ENCODE measurements at regions not wholly inside any gene's neighbourhood (a gene's known extent, or its start where the extent isn't known, plus 50 kb on each side); places are given as distances from the start of the nearest gene placed in this dataset.

- Histone ChIP-seq H3K4me1 (ENCODE audit: control insufficient read depth in 3 of 3, insufficient read depth in 3 of 3, low read length in 3 of 3) (no peaks in the 10 kb centered on the region), H3K4me3 (ENCODE audit: low read length in 3 of 3) (no peak overlapping the region), H3K9ac (ENCODE audit: low read depth in 1 of 3, low read length in 3 of 3) (no peak overlapping the region), H3K27ac (ENCODE audit: low read depth, low read length) (no peak overlapping the region), H3K27me3 (ENCODE audit: control insufficient read depth in 3 of 3, insufficient read depth in 3 of 3, low read length in 3 of 3) (no peaks in the 10 kb centered on the region), H3K9me3 (ENCODE audit: control insufficient read depth in 3 of 3, low read length in 3 of 3) (no peaks in the 10 kb centered on the region), H3K36me3 (ENCODE audit: control insufficient read depth in 3 of 3, insufficient read depth in 3 of 3, low read length in 3 of 3) (no peaks in the 10 kb centered on the region)
Observed at GRCh38 chr7:110573862-110574528, 516.9 kb upstream of the LRRN3 start.

- no peaks in the 10 kb centered on the region for H3K36me3 ChIP-seq (ENCODE audit: control insufficient read depth in 3 of 3, insufficient read depth in 3 of 3, low read length in 3 of 3)
- no peak overlapping the region for H3K4me3 ChIP-seq (ENCODE audit: low read length in 3 of 3)
- no peaks in the 10 kb centered on the region for H3K9me3 ChIP-seq (ENCODE audit: control insufficient read depth in 3 of 3, low read length in 3 of 3)
- no peaks in the 10 kb centered on the region for H3K4me1 ChIP-seq (ENCODE audit: control insufficient read depth in 3 of 3, insufficient read depth in 3 of 3, low read length in 3 of 3)
- H3K9ac ChIP-seq (ENCODE audit: low read depth in 1 of 3, low read length in 3 of 3) = no peak overlapping the region
- no peak overlapping the region for H3K27ac ChIP-seq (ENCODE audit: low read depth, low read length)
- H3K27me3 ChIP-seq (ENCODE audit: control insufficient read depth in 3 of 3, insufficient read depth in 3 of 3, low read length in 3 of 3) = no peaks in the 10 kb centered on the region
Observed at GRCh38 chr7:110587294-110587693, 503.6 kb upstream of the LRRN3 start.

- H3K9ac ChIP-seq (ENCODE audit: low read depth in 1 of 3, low read length in 3 of 3) = no peak overlapping the region
- no peak overlapping the region for H3K27ac ChIP-seq (ENCODE audit: low read depth, low read length)
- H3K9me3 ChIP-seq (ENCODE audit: control insufficient read depth in 3 of 3, low read length in 3 of 3) = no peaks in the 10 kb centered on the region
- no peak overlapping the region for H3K4me3 ChIP-seq (ENCODE audit: low read length in 3 of 3)
- H3K36me3 ChIP-seq (ENCODE audit: control insufficient read depth in 3 of 3, insufficient read depth in 3 of 3, low read length in 3 of 3) = no peaks in the 10 kb centered on the region
- H3K27me3 ChIP-seq (ENCODE audit: control insufficient read depth in 3 of 3, insufficient read depth in 3 of 3, low read length in 3 of 3) = no peaks in the 10 kb centered on the region
- H3K4me1 ChIP-seq (ENCODE audit: control insufficient read depth in 3 of 3, insufficient read depth in 3 of 3, low read length in 3 of 3) = no peaks in the 10 kb centered on the region
Observed at GRCh38 chr7:110590415-110590814, 500.5 kb upstream of the LRRN3 start.

- Histone ChIP-seq H3K4me1 (ENCODE audit: control insufficient read depth in 3 of 3, insufficient read depth in 3 of 3, low read length in 3 of 3) (no peaks in the 10 kb centered on the region), H3K27me3 (ENCODE audit: control insufficient read depth in 3 of 3, insufficient read depth in 3 of 3, low read length in 3 of 3) (no peaks in the 10 kb centered on the region), H3K9me3 (ENCODE audit: control insufficient read depth in 3 of 3, low read length in 3 of 3) (no peaks in the 10 kb centered on the region), H3K4me3 (ENCODE audit: low read length in 3 of 3) (no peak overlapping the region), H3K36me3 (ENCODE audit: control insufficient read depth in 3 of 3, insufficient read depth in 3 of 3, low read length in 3 of 3) (no peaks in the 10 kb centered on the region), H3K9ac (ENCODE audit: low read depth in 1 of 3, low read length in 3 of 3) (no peak overlapping the region), H3K27ac (ENCODE audit: low read depth, low read length) (no peak overlapping the region)
Observed at GRCh38 chr7:110591341-110591740, 499.6 kb upstream of the LRRN3 start.

- no peak overlapping the region for H3K4me3 ChIP-seq (ENCODE audit: low read length in 3 of 3)
- H3K27me3 ChIP-seq (ENCODE audit: control insufficient read depth in 3 of 3, insufficient read depth in 3 of 3, low read length in 3 of 3) = no peaks in the 10 kb centered on the region
- no peaks in the 10 kb centered on the region for H3K4me1 ChIP-seq (ENCODE audit: control insufficient read depth in 3 of 3, insufficient read depth in 3 of 3, low read length in 3 of 3)
- H3K36me3 ChIP-seq (ENCODE audit: control insufficient read depth in 3 of 3, insufficient read depth in 3 of 3, low read length in 3 of 3) = no peaks in the 10 kb centered on the region
- no peaks in the 10 kb centered on the region for H3K9me3 ChIP-seq (ENCODE audit: control insufficient read depth in 3 of 3, low read length in 3 of 3)
- H3K9ac ChIP-seq (ENCODE audit: low read depth in 1 of 3, low read length in 3 of 3) = no peak overlapping the region
- H3K27ac ChIP-seq (ENCODE audit: low read depth, low read length) = no peak overlapping the region
Observed at GRCh38 chr7:110592557-110592956, 498.4 kb upstream of the LRRN3 start.

- Histone ChIP-seq H3K36me3 (ENCODE audit: control insufficient read depth in 3 of 3, insufficient read depth in 3 of 3, low read length in 3 of 3) (no peaks in the 10 kb centered on the region), H3K4me1 (ENCODE audit: control insufficient read depth in 3 of 3, insufficient read depth in 3 of 3, low read length in 3 of 3) (no peaks in the 10 kb centered on the region), H3K9me3 (ENCODE audit: control insufficient read depth in 3 of 3, low read length in 3 of 3) (no peaks in the 10 kb centered on the region), H3K9ac (ENCODE audit: low read depth in 1 of 3, low read length in 3 of 3) (no peak overlapping the region), H3K27me3 (ENCODE audit: control insufficient read depth in 3 of 3, insufficient read depth in 3 of 3, low read length in 3 of 3) (no peaks in the 10 kb centered on the region), H3K4me3 (ENCODE audit: low read length in 3 of 3) (no peak overlapping the region), H3K27ac (ENCODE audit: low read depth, low read length) (no peak overlapping the region)
Observed at GRCh38 chr7:110593355-110593754, 497.6 kb upstream of the LRRN3 start.

GRCh38 chr7:110595694-110596093, 495.2 kb upstream of the LRRN3 start:
- H3K9me3 ChIP-seq (ENCODE audit: control insufficient read depth in 3 of 3, low read length in 3 of 3) = no peaks in the 10 kb centered on the region
- no peak overlapping the region for H3K27ac ChIP-seq (ENCODE audit: low read depth, low read length)
- no peak overlapping the region for H3K9ac ChIP-seq (ENCODE audit: low read depth in 1 of 3, low read length in 3 of 3)
- no peak overlapping the region for H3K4me3 ChIP-seq (ENCODE audit: low read length in 3 of 3)
- no peaks in the 10 kb centered on the region for H3K4me1 ChIP-seq (ENCODE audit: control insufficient read depth in 3 of 3, insufficient read depth in 3 of 3, low read length in 3 of 3)
- no peaks in the 10 kb centered on the region for H3K27me3 ChIP-seq (ENCODE audit: control insufficient read depth in 3 of 3, insufficient read depth in 3 of 3, low read length in 3 of 3)
- H3K36me3 ChIP-seq (ENCODE audit: control insufficient read depth in 3 of 3, insufficient read depth in 3 of 3, low read length in 3 of 3) = no peaks in the 10 kb centered on the region

GRCh38 chr7:110600956-110601355, 490.0 kb upstream of the LRRN3 start:
- no peak overlapping the region for H3K27ac ChIP-seq (ENCODE audit: low read depth, low read length)
- H3K4me1 ChIP-seq (ENCODE audit: control insufficient read depth in 3 of 3, insufficient read depth in 3 of 3, low read length in 3 of 3) = no peaks in the 10 kb centered on the region
- H3K4me3 ChIP-seq (ENCODE audit: low read length in 3 of 3) = no peak overlapping the region
- no peaks in the 10 kb centered on the region for H3K36me3 ChIP-seq (ENCODE audit: control insufficient read depth in 3 of 3, insufficient read depth in 3 of 3, low read length in 3 of 3)
- H3K27me3 ChIP-seq (ENCODE audit: control insufficient read depth in 3 of 3, insufficient read depth in 3 of 3, low read length in 3 of 3) = no peaks in the 10 kb centered on the region
- no peak overlapping the region for H3K9ac ChIP-seq (ENCODE audit: low read depth in 1 of 3, low read length in 3 of 3)
- no peaks in the 10 kb centered on the region for H3K9me3 ChIP-seq (ENCODE audit: control insufficient read depth in 3 of 3, low read length in 3 of 3)

GRCh38 chr7:110601710-110602109, 489.2 kb upstream of the LRRN3 start:
- Histone ChIP-seq H3K4me3 (ENCODE audit: low read length in 3 of 3) (no peak overlapping the region), H3K9ac (ENCODE audit: low read depth in 1 of 3, low read length in 3 of 3) (no peak overlapping the region), H3K36me3 (ENCODE audit: control insufficient read depth in 3 of 3, insufficient read depth in 3 of 3, low read length in 3 of 3) (no peaks in the 10 kb centered on the region), H3K4me1 (ENCODE audit: control insufficient read depth in 3 of 3, insufficient read depth in 3 of 3, low read length in 3 of 3) (no peaks in the 10 kb centered on the region), H3K9me3 (ENCODE audit: control insufficient read depth in 3 of 3, low read length in 3 of 3) (no peaks in the 10 kb centered on the region), H3K27ac (ENCODE audit: low read depth, low read length) (no peak overlapping the region), H3K27me3 (ENCODE audit: control insufficient read depth in 3 of 3, insufficient read depth in 3 of 3, low read length in 3 of 3) (no peaks in the 10 kb centered on the region)

- H3K4me1 ChIP-seq (ENCODE audit: control insufficient read depth in 3 of 3, insufficient read depth in 3 of 3, low read length in 3 of 3) = no peaks in the 10 kb centered on the region
- no peak overlapping the region for H3K4me3 ChIP-seq (ENCODE audit: low read length in 3 of 3)
- no peaks in the 10 kb centered on the region for H3K27me3 ChIP-seq (ENCODE audit: control insufficient read depth in 3 of 3, insufficient read depth in 3 of 3, low read length in 3 of 3)
- no peak overlapping the region for H3K27ac ChIP-seq (ENCODE audit: low read depth, low read length)
- H3K9ac ChIP-seq (ENCODE audit: low read depth in 1 of 3, low read length in 3 of 3) = no peak overlapping the region
- no peaks in the 10 kb centered on the region for H3K36me3 ChIP-seq (ENCODE audit: control insufficient read depth in 3 of 3, insufficient read depth in 3 of 3, low read length in 3 of 3)
- no peaks in the 10 kb centered on the region for H3K9me3 ChIP-seq (ENCODE audit: control insufficient read depth in 3 of 3, low read length in 3 of 3)
Observed at GRCh38 chr7:110604206-110604605, 486.7 kb upstream of the LRRN3 start.
